ENCODE measurements at regions not wholly inside any gene's neighbourhood (a gene's known extent, or its start where the extent isn't known, plus 50 kb on each side); places are given as distances from the start of the nearest gene placed in this dataset.

GRCh38 chr5:174281089-174281760 lies 235.7 kb downstream of the NSG2 start:
- H3K27me3 Mint-ChIP-seq (ENCODE audit: insufficient read depth, low read depth): peaks cover 9% of the 10 kb centered on the region
- H3K9me3 Mint-ChIP-seq: no peaks in the 10 kb centered on the region

GRCh38 chr5:174281855-174282254 lies 236.3 kb downstream of the NSG2 start:
- Mint-ChIP-seq H3K36me3 (no peaks in the 10 kb centered on the region), H3K4me3 (no peak overlapping the region), H3K27me3 (ENCODE audit: insufficient read depth, low read depth) (peaks cover 9% of the 10 kb centered on the region), H3K27ac (no peak overlapping the region), H3K4me1 (peaks cover 4% of the 10 kb centered on the region), H3K9me3 (no peaks in the 10 kb centered on the region)
- Histone ChIP-seq H4K20me1 (ENCODE audit: low read depth) (no peaks in the 10 kb centered on the region), H3K79me2 (ENCODE audit: low read depth) (no peaks in the 10 kb centered on the region), H3K9me3 (ENCODE audit: low read depth) (no peaks in the 10 kb centered on the region), H3K27ac (no peak overlapping the region), H2AFZ (replicated peaks) (no peak overlapping the region), H3K4me3 (no peak overlapping the region), H3K4me1 (no peaks in the 10 kb centered on the region), H3K27me3 (peaks cover 8% of the 10 kb centered on the region), H3K4me2 (no peak overlapping the region), H3K36me3 (no peaks in the 10 kb centered on the region), H3K9ac (no peak overlapping the region), H3F3A (ENCODE audit: low read depth) (no peaks in the 10 kb centered on the region)
- no peak for TF ChIP-seq EZH2 (IDR thresholded peaks at IDR 0.05)
- TF ChIP-seq, protein P1, sequence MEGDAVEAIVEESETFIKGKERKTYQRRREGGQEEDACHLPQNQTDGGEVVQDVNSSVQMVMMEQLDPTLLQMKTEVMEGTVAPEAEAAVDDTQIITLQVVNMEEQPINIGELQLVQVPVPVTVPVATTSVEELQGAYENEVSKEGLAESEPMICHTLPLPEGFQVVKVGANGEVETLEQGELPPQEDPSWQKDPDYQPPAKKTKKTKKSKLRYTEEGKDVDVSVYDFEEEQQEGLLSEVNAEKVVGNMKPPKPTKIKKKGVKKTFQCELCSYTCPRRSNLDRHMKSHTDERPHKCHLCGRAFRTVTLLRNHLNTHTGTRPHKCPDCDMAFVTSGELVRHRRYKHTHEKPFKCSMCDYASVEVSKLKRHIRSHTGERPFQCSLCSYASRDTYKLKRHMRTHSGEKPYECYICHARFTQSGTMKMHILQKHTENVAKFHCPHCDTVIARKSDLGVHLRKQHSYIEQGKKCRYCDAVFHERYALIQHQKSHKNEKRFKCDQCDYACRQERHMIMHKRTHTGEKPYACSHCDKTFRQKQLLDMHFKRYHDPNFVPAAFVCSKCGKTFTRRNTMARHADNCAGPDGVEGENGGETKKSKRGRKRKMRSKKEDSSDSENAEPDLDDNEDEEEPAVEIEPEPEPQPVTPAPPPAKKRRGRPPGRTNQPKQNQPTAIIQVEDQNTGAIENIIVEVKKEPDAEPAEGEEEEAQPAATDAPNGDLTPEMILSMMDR (IDR thresholded peaks at IDR 0.05): no peak
- TF ChIP-seq EZH2phosphoT487 (IDR thresholded peaks at IDR 0.05): no peak
- DNase-seq (ENCODE audit: low spot score): no peak

More at GRCh38 chr5:174281089-174281760, 235.7 kb downstream of the NSG2 start:
- H3K27ac ChIP-seq: no peak overlapping the region
- no peaks in the 10 kb centered on the region for H3K4me1 ChIP-seq
- no peak overlapping the region for H3K9ac ChIP-seq
- DNase-seq (ENCODE audit: low spot score): no peak
- Mint-ChIP-seq H3K4me1 (peaks cover 4% of the 10 kb centered on the region), H3K27ac (no peak overlapping the region), H3K36me3 (no peaks in the 10 kb centered on the region), H3K4me3 (no peak overlapping the region)
- no peak overlapping the region for H2AFZ ChIP-seq (replicated peaks)
- H3K4me2 ChIP-seq: no peak overlapping the region
- no peak overlapping the region for H3K4me3 ChIP-seq
- H4K20me1 ChIP-seq (ENCODE audit: low read depth): no peaks in the 10 kb centered on the region
- H3K36me3 ChIP-seq: no peaks in the 10 kb centered on the region
- H3K9me3 ChIP-seq (ENCODE audit: low read depth): no peaks in the 10 kb centered on the region
- H3F3A ChIP-seq (ENCODE audit: low read depth): no peaks in the 10 kb centered on the region
- TF ChIP-seq EZH2 (IDR thresholded peaks at IDR 0.05) (no peak), EZH2phosphoT487 (IDR thresholded peaks at IDR 0.05) (no peak)
- TF ChIP-seq, protein P1 (IDR thresholded peaks at IDR 0.05): no peak
- no peaks in the 10 kb centered on the region for H3K79me2 ChIP-seq (ENCODE audit: low read depth)
- peaks cover 8% of the 10 kb centered on the region for H3K27me3 ChIP-seq

GRCh38 chr5:174282391-174282790 lies 236.9 kb downstream of the NSG2 start:
- Histone ChIP-seq H3F3A (ENCODE audit: low read depth) (no peaks in the 10 kb centered on the region), H3K27me3 (peaks cover 8% of the 10 kb centered on the region), H3K9ac (no peak overlapping the region), H4K20me1 (ENCODE audit: low read depth) (no peaks in the 10 kb centered on the region), H3K4me2 (no peak overlapping the region), H3K79me2 (ENCODE audit: low read depth) (no peaks in the 10 kb centered on the region), H3K36me3 (no peaks in the 10 kb centered on the region), H3K4me3 (no peak overlapping the region), H3K9me3 (ENCODE audit: low read depth) (no peaks in the 10 kb centered on the region), H3K27ac (no peak overlapping the region), H3K4me1 (no peaks in the 10 kb centered on the region), H2AFZ (replicated peaks) (no peak overlapping the region)
- TF ChIP-seq EZH2 (IDR thresholded peaks at IDR 0.05): no peak
- TF ChIP-seq, protein P1 (IDR thresholded peaks at IDR 0.05): no peak
- TF ChIP-seq EZH2phosphoT487 (IDR thresholded peaks at IDR 0.05): no peak
- no peak overlapping the region for H3K27ac Mint-ChIP-seq
- H3K36me3 Mint-ChIP-seq: no peaks in the 10 kb centered on the region
- no peaks in the 10 kb centered on the region for H3K9me3 Mint-ChIP-seq
- DNase-seq (ENCODE audit: low spot score): no peak
- H3K4me1 Mint-ChIP-seq: peaks cover 4% of the 10 kb centered on the region
- no peak overlapping the region for H3K4me3 Mint-ChIP-seq
- peaks cover 9% of the 10 kb centered on the region for H3K27me3 Mint-ChIP-seq (ENCODE audit: insufficient read depth, low read depth)

Measured in neural progenitor cell (in vitro differentiated cells).